BJ (cell line): ENCODE measurements at regions not wholly inside any gene's neighbourhood (a gene's known extent, or its start where the extent isn't known, plus 50 kb on each side); places are given as distances from the start of the nearest gene placed in this dataset.

Source experiments
- CTCF ChIA-PET: fragments of 350-600 bp; formaldehyde crosslinking; extraction: SDS; loops from one replicate; lab custom pipeline; 2021; ENCODE audit warnings: antibody characterized with exemption, inconsistent platforms; lab: Yijun Ruan, JAX
- POLR2A ChIA-PET: fragments of 300-600 bp; sonication (Branson Sonifier 250); formaldehyde crosslinking; extraction: SDS; loops from one replicate; lab custom pipeline; 2021; ENCODE audit warnings: antibody characterized with exemption; lab: Charles Lee
- DNase-seq: peaks from one replicate; pipeline ENCODE4 v3.0.0-alpha.2; 2011; ENCODE audit warnings: low read depth
- H3K27me3 ChIP-seq: 2 replicates; pipeline ENCODE4 v1.6.0; 2011; ENCODE audit warnings: low read length; ENCODE audit not compliant: control insufficient read depth, insufficient read depth
- H3K36me3 ChIP-seq: 2 replicates; pipeline ENCODE4 v1.5.1; 2011; ENCODE audit warnings: low read length; ENCODE audit not compliant: control insufficient read depth, insufficient read depth
- H3K4me3 ChIP-seq: 2 replicates; pipeline ENCODE4 v1.5.1; 2011; ENCODE audit warnings: low read depth, mild to moderate bottlenecking, control low read depth, low read length
- CTCF ChIP-seq: IDR thresholded peaks from 2 replicates; pipeline ENCODE4 v1.5.1; 2011; ENCODE audit warnings: low read depth, mild to moderate bottlenecking, control low read depth, inconsistent platforms, low read length, moderate library complexity; ENCODE audit not compliant: insufficient read depth

- no peak for DNase-seq
- POLR2A ChIA-PET, result no interaction called here
Observed at GRCh38 chr4:18381186-18381585, 359.6 kb upstream of the LCORL start.

GRCh38 chr4:18369561-18369960 is 348.0 kb upstream of the LCORL start:
- Histone ChIP-seq H3K36me3 (no peaks in the 10 kb centered on the region), H3K4me3 (no peak overlapping the region), H3K27me3 (no peaks in the 10 kb centered on the region)
- no peak for DNase-seq
- POLR2A ChIA-PET, result no interaction called here
- no peak for TF ChIP-seq CTCF
- CTCF ChIA-PET, result no interaction called here

More at GRCh38 chr4:18381186-18381585, 359.6 kb upstream of the LCORL start:
- H3K4me3 ChIP-seq, result no peak overlapping the region
- H3K36me3 ChIP-seq, result no peaks in the 10 kb centered on the region
- no peak for TF ChIP-seq CTCF
- no peaks in the 10 kb centered on the region for H3K27me3 ChIP-seq
- CTCF ChIA-PET, result interaction anchor here (0.7 kb wide), 1 partner anchor 458 kb away, joined by 3 read pairs; no protein-coding TSS in a partner anchor

- peak; percentile 50 for TF ChIP-seq CTCF
- ChIA-PET CTCF (interaction anchor here (0.8 to 1.3 kb wide), 2 partner anchors 550 kb away, joined by 3 to 11 read pairs; no protein-coding TSS in a partner anchor), POLR2A (no interaction called here)
- DNase-seq, result no peak
- Histone ChIP-seq H3K36me3 (no peaks in the 10 kb centered on the region), H3K4me3 (no peak overlapping the region), H3K27me3 (no peaks in the 10 kb centered on the region)
Observed at GRCh38 chr4:18366892-18367291, 345.3 kb upstream of the LCORL start.

GRCh38 chr4:18366136-18366535 is 344.6 kb upstream of the LCORL start:
- DNase-seq, result no peak
- CTCF ChIA-PET, result interaction anchor here (0.8 kb wide), 1 partner anchor 549 kb away, joined by 3 read pairs; no protein-coding TSS in a partner anchor
- Histone ChIP-seq H3K4me3 (no peak overlapping the region), H3K27me3 (no peaks in the 10 kb centered on the region), H3K36me3 (no peaks in the 10 kb centered on the region)
- POLR2A ChIA-PET, result no interaction called here
- no peak for TF ChIP-seq CTCF

- H3K36me3 ChIP-seq, result no peaks in the 10 kb centered on the region
- ChIA-PET POLR2A (no interaction called here), CTCF (no interaction called here)
- TF ChIP-seq CTCF, result no peak
- no peaks in the 10 kb centered on the region for H3K27me3 ChIP-seq
- H3K4me3 ChIP-seq, result no peak overlapping the region
- DNase-seq, result no peak
Observed at GRCh38 chr4:18343581-18343980, 322.0 kb upstream of the LCORL start.
